HepG2 (cell line): ENCODE measurements at regions not wholly inside any gene's neighbourhood (a gene's known extent, or its start where the extent isn't known, plus 50 kb on each side); places are given as distances from the start of the nearest gene placed in this dataset.

ENCODE experiments used
- ATAC-seq: fragments of 200-7000 bp; cut with Tn5 transposase; 3 replicates; pipeline ENCODE4 v1.9.1; 2020; ENCODE audit warnings: mild to moderate bottlenecking, moderate library complexity
- BruUV-seq: library from RNA; stranded (reverse); fragments of 400-500 nt; replicated peaks from 2 replicates; lab custom pipeline; 2021; lab: Mats Ljungman, UMichigan
- CTCF ChIA-PET: fragments of 300-600 bp; formaldehyde crosslinking; extraction: SDS; loops from one replicate; lab custom pipeline; 2021; ENCODE audit warnings: low total read pairs, inconsistent platforms, low intra/inter-chr PET ratio; lab: Yijun Ruan, JAX
- POLR2A ChIA-PET: fragments of 350-600 bp; sonication (Branson Sonifier 250); formaldehyde crosslinking; loops from one replicate; lab custom pipeline; 2020; ENCODE audit warnings: antibody characterized with exemption, inconsistent platforms; lab: Yijun Ruan, JAX
- DNase-seq: peaks from one replicate; pipeline ENCODE4 v3.0.0-alpha.2; 2015; ENCODE audit warnings: low spot score
- FAIRE-seq: peaks from 3 replicates; lab custom pipeline; 2011; peaks lifted over from hg19 to GRCh38; lab: Jason Lieb, UNC
- H2AFZ ChIP-seq: one replicate; pipeline ENCODE4 v1.6.1; 2011; ENCODE audit warnings: low read length, inconsistent platforms
- H3K27ac ChIP-seq: fragments of 300-600 bp; 3 replicates; pipeline ENCODE4 v1.8.0; 2011; ENCODE audit warnings: mixed run types, mild to moderate bottlenecking, mixed read lengths, low read length, inconsistent platforms; ENCODE audit not compliant: insufficient read depth; ENCODE audit errors: extremely low read length
- H3K27me3 ChIP-seq, 2 experiments: fragments of 200-600 bp in 1 of 2; 2 replicates in 1 of 2; 3 replicates in 1 of 2; pipeline versions ENCODE4 v1.6.0 to v1.8.0; 2011; ENCODE audit warnings: low read length in 2 of 2, mild to moderate bottlenecking in 2 of 2, moderate library complexity in 2 of 2, inconsistent platforms in 1 of 2; ENCODE audit not compliant: insufficient read depth in 2 of 2, control insufficient read depth in 1 of 2
- H3K36me3 ChIP-seq, 2 experiments: fragments of 200-600 bp in 1 of 2; replicated peaks in 1 of 2; 2 replicates in 1 of 2; 3 replicates in 1 of 2; pipeline versions ENCODE4 v1.5.1 to v1.8.0; 2011; ENCODE audit warnings: low read length in 2 of 2, inconsistent platforms in 1 of 2; ENCODE audit not compliant: insufficient read depth in 2 of 2, control insufficient read depth in 1 of 2
- H3K4me1 ChIP-seq: 2 replicates; pipeline ENCODE4 v1.5.1; 2012; ENCODE audit warnings: low read length, inconsistent platforms; ENCODE audit not compliant: insufficient read depth
- H3K4me2 ChIP-seq: 2 replicates; pipeline ENCODE4 v1.6.0; 2011; ENCODE audit warnings: low read depth, low read length, inconsistent platforms
- H3K4me3 ChIP-seq, 3 experiments: fragments of 200-600 bp in 1 of 3; sonication (generic), shearing (Covaris generic) in 1 of 3; replicated peaks in 1 of 3; 2 replicates each; pipeline ENCODE4 v1.5.1; 2011 to 2016; ENCODE audit warnings: low read length in 3 of 3, inconsistent platforms in 2 of 3, low read depth in 2 of 3, mild to moderate bottlenecking in 2 of 3, control low read depth in 1 of 3, mixed read lengths in 1 of 3; ENCODE audit not compliant: insufficient read depth in 1 of 3
- H3K79me2 ChIP-seq: one replicate; pipeline ENCODE4 v1.6.1; 2011; ENCODE audit warnings: low read length, inconsistent platforms; ENCODE audit not compliant: insufficient read depth
- H3K9ac ChIP-seq: 2 replicates; pipeline ENCODE4 v1.6.0; 2011; ENCODE audit warnings: mild to moderate bottlenecking, low read depth, low read length, inconsistent platforms; ENCODE audit not compliant: insufficient read depth
- H3K9me3 ChIP-seq: 2 replicates; pipeline ENCODE4 v1.5.1; 2012; ENCODE audit warnings: mild to moderate bottlenecking, low read length
- H4K20me1 ChIP-seq: 2 replicates; pipeline ENCODE4 v1.6.0; 2011; ENCODE audit warnings: inconsistent platforms, mild to moderate bottlenecking, low read length, moderate library complexity; ENCODE audit not compliant: insufficient read depth
- AKAP8 ChIP-seq: sonication (generic); formaldehyde crosslinking; IDR thresholded peaks from 2 replicates; pipeline ENCODE4 v1.5.1; 2020; ENCODE audit warnings: mild to moderate bottlenecking, missing genetic modification reagents
- EEA1 ChIP-seq: sonication (generic); formaldehyde crosslinking; IDR thresholded peaks from 2 replicates; pipeline ENCODE4 v1.5.1; 2020; ENCODE audit warnings: mild to moderate bottlenecking, missing genetic modification reagents, borderline replicate concordance
- FOXA1 ChIP-seq, 2 experiments: fragments of 450-650 bp in 1 of 2; sonication (generic) in 1 of 2; formaldehyde crosslinking in 1 of 2; IDR thresholded peaks; 2 replicates each; pipeline versions ENCODE4 v1.4.0 to v1.6.1; 2016 to 2020; ENCODE audit warnings: missing genetic modification reagents in 1 of 2
- MEF2D ChIP-seq: sonication (generic); formaldehyde crosslinking; IDR thresholded peaks from 2 replicates; pipeline ENCODE4 v1.5.1; 2020; ENCODE audit warnings: mild to moderate bottlenecking, missing genetic modification reagents
- MIER2 ChIP-seq: IDR thresholded peaks from 2 replicates; pipeline ENCODE4 v1.6.1; 2016; ENCODE audit warnings: missing biosample characterization, missing genetic modification reagents
- MIER3 ChIP-seq: IDR thresholded peaks from 2 replicates; pipeline ENCODE4 v1.6.1; 2016; ENCODE audit warnings: missing compliant biosample characterization, borderline replicate concordance
- NFYB ChIP-seq: sonication (generic); formaldehyde crosslinking; IDR thresholded peaks from 2 replicates; pipeline ENCODE4 v1.4.0; 2020; ENCODE audit warnings: missing genetic modification reagents
- PCBP2 ChIP-seq: fragments of 200-400 bp; formaldehyde crosslinking; optimal IDR thresholded peaks from 2 replicates; pipeline ENCODE3; 2018; ENCODE audit warnings: low read length, low read depth; ENCODE audit not compliant: poor library complexity, severe bottlenecking
- RELA ChIP-seq: sonication (generic); formaldehyde crosslinking; IDR thresholded peaks from 2 replicates; pipeline ENCODE4 v1.4.0; 2020; ENCODE audit warnings: missing genetic modification reagents
- REPIN1 ChIP-seq: sonication (generic); formaldehyde crosslinking; IDR thresholded peaks from 2 replicates; pipeline ENCODE4 v1.8.0; 2022; ENCODE audit warnings: missing genetic modification reagents, low read depth, mild to moderate bottlenecking, borderline replicate concordance
- SMARCC2 ChIP-seq: fragments of 450-650 bp; IDR thresholded peaks from 2 replicates; pipeline ENCODE4 v1.6.1; 2017; ENCODE audit warnings: antibody characterized with exemption, mild to moderate bottlenecking
- ZBTB3 ChIP-seq: sonication (generic); formaldehyde crosslinking; IDR thresholded peaks from 2 replicates; pipeline ENCODE4 v1.4.0; 2020; ENCODE audit warnings: low read depth, mild to moderate bottlenecking, moderate library complexity, missing genetic modification reagents, borderline replicate concordance
- ZFP41 ChIP-seq: sonication (generic); formaldehyde crosslinking; IDR thresholded peaks from 2 replicates; pipeline ENCODE4 v1.4.0; 2020; ENCODE audit warnings: mild to moderate bottlenecking, missing genetic modification reagents, borderline replicate concordance
- ZNF253 ChIP-seq: sonication (generic); formaldehyde crosslinking; IDR thresholded peaks from 2 replicates; pipeline ENCODE4 v1.8.0; 2022; ENCODE audit warnings: mild to moderate bottlenecking, missing genetic modification reagents, borderline replicate concordance
- ZNF3 ChIP-seq: IDR thresholded peaks from 2 replicates; pipeline ENCODE4 v1.7.0; 2017; ENCODE audit warnings: inconsistent platforms
- ZNF326 ChIP-seq: sonication (generic); formaldehyde crosslinking; IDR thresholded peaks from 2 replicates; pipeline ENCODE4 v1.4.0; 2020; ENCODE audit warnings: missing genetic modification reagents, borderline replicate concordance
- ZNF510 ChIP-seq: sonication (generic); formaldehyde crosslinking; IDR thresholded peaks from 2 replicates; pipeline ENCODE4 v1.4.0; 2020; ENCODE audit warnings: low read depth, mild to moderate bottlenecking, missing genetic modification reagents
- WGBS: methylation state at CpG from one replicate; pipeline ENCODE4 v1.1.6; 2017; ENCODE audit warnings: low lambda C conversion rate; 5-methylcytosine and 5-hydroxymethylcytosine counted together
- in situ Hi-C: cut with HindIII; loops from 2 replicates; pipeline ENCODE4 v1.10.0; 2017; ENCODE audit warnings: low pct_unique_long_range_greater_than_20kb; ENCODE audit not compliant: extremely low pct_ligation_motif_present
- intact Hi-C: fragments of 100-400 bp; cut with micrococcal nuclease; formaldehyde crosslinking; loops from one replicate; pipeline ENCODE4 v1.10.0; 2022; ENCODE audit not compliant: unreplicated experiment
- TF ChIP-seq, protein P1 (sequence below): sonication (generic); formaldehyde crosslinking; conservative IDR thresholded peaks from 2 replicates; pipeline ENCODE4 v1.4.0; 2020; ENCODE audit warnings: missing genetic modification reagents

GRCh38 chr12:114237230-114237629 lies 168.7 kb downstream of the TBX5 start (continued):
- TF ChIP-seq SMARCC2 (no peak), EEA1 (CRISPR knock-in tag) (no peak), ZNF3 (CRISPR knock-in tag) (no peak), ZNF510 (CRISPR knock-in tag) (no peak), REPIN1 (CRISPR knock-in tag) (no peak), RELA (CRISPR knock-in tag) (no peak)

- ChIA-PET POLR2A (no interaction called here), CTCF (no interaction called here)
- in situ Hi-C loops = no loop called here
- BruUV-seq = no TSS peak
- WGBS = 84% methylated on average over 2 of the region's 2 CpGs
- H3K79me2 ChIP-seq = no peaks in the 10 kb centered on the region
- ATAC-seq = no peak
- H2AFZ ChIP-seq = no peak overlapping the region
- no peak overlapping the region for H3K4me3 ChIP-seq
- no peak overlapping the region for H3K9ac ChIP-seq
- peaks cover 12% of the 10 kb centered on the region for H3K4me1 ChIP-seq
- TF ChIP-seq ZNF253 (CRISPR knock-in tag) (no peak), FOXA1 (IDR thresholded peaks at IDR 0.05) (0 out of 2 replicates have a peak, but pooled peaks have one; percentile 16), FOXA1 (CRISPR knock-in tag; IDR thresholded peaks at IDR 0.05) (no peak)
- TF ChIP-seq, all 625 proteins: peak for 1
- no peaks in the 10 kb centered on the region for H3K9me3 ChIP-seq
- no peak for DNase-seq
- H3K36me3 ChIP-seq = no peaks in the 10 kb centered on the region
- no peaks in the 10 kb centered on the region for H3K27me3 ChIP-seq
- H3K27ac ChIP-seq = no peak overlapping the region
- intact Hi-C loops = no loop called here
- H4K20me1 ChIP-seq = no peaks in the 10 kb centered on the region
- no peak for FAIRE-seq
- no peak overlapping the region for H3K4me2 ChIP-seq
These were observed 173.8 kb downstream of the TBX5 start for GRCh38 chr12:114232187-114232586.

DNA sequence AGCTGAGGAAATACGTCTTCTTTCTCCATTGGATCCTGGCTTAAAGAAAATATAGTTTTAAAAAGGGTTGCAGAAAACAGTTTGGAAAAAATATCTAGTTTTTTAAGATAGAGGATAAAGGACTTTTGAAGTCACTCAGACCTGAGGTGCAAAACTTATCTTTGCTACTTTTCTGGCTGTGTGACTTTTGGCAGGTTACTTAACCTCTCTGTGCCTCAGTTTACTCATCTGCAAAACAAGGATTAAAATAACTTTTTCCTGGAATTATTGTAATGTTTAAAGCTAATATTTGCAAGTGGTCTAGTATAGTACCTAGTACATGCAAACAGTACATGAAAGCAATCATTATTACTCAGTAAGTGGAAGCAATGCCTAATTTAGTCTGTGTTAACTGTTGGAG lies 176.8 kb downstream of the TBX5 start:
- POLR2A ChIA-PET = no interaction called here
- no TSS peak for BruUV-seq
- no peak overlapping the region for H3K4me2 ChIP-seq
- H3K36me3 ChIP-seq = no peaks in the 10 kb centered on the region
- no peaks in the 10 kb centered on the region for H4K20me1 ChIP-seq
- FAIRE-seq (no peak), ATAC-seq (no peak), DNase-seq (no peak)
- H3K4me1 ChIP-seq = peaks cover 12% of the 10 kb centered on the region
- CTCF ChIA-PET = no interaction called here
- 3% methylated on average over 1 of the region's 1 CpG for WGBS
- H3K4me3 ChIP-seq = no peak overlapping the region
- no peaks in the 10 kb centered on the region for H3K79me2 ChIP-seq
- in situ Hi-C loops = no loop called here
- no peak for TF ChIP-seq PCBP2
- TF ChIP-seq ZBTB3 (CRISPR knock-in tag) = no peak
- TF ChIP-seq NFYB (CRISPR knock-in tag) = no peak
- TF ChIP-seq ZFP41 = no peak
- TF ChIP-seq AKAP8 = no peak
- no peak for TF ChIP-seq MIER2 (CRISPR knock-in tag)
- no peak for TF ChIP-seq ZNF326
- TF ChIP-seq, protein P1, sequence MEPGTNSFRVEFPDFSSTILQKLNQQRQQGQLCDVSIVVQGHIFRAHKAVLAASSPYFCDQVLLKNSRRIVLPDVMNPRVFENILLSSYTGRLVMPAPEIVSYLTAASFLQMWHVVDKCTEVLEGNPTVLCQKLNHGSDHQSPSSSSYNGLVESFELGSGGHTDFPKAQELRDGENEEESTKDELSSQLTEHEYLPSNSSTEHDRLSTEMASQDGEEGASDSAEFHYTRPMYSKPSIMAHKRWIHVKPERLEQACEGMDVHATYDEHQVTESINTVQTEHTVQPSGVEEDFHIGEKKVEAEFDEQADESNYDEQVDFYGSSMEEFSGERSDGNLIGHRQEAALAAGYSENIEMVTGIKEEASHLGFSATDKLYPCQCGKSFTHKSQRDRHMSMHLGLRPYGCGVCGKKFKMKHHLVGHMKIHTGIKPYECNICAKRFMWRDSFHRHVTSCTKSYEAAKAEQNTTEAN (CRISPR knock-in tag) = no peak
- no peak for TF ChIP-seq MEF2D (CRISPR knock-in tag)
- no peak for TF ChIP-seq MIER3
- H3K9me3 ChIP-seq = no peaks in the 10 kb centered on the region
- no peak overlapping the region for H3K9ac ChIP-seq
- no peak overlapping the region for H3K27ac ChIP-seq
- intact Hi-C loops = no loop called here
- H2AFZ ChIP-seq = no peak overlapping the region
- H3K27me3 ChIP-seq = no peaks in the 10 kb centered on the region
